ENCODE measurements at regions not wholly inside any gene's neighbourhood (a gene's known extent, or its start where the extent isn't known, plus 50 kb on each side); places are given as distances from the start of the nearest gene placed in this dataset.
"Not testable (repeated sequence)": the region's sequence is repeated elsewhere in the genome, so short reads cannot be mapped to it uniquely, and the experiment has no call there.

DNA sequence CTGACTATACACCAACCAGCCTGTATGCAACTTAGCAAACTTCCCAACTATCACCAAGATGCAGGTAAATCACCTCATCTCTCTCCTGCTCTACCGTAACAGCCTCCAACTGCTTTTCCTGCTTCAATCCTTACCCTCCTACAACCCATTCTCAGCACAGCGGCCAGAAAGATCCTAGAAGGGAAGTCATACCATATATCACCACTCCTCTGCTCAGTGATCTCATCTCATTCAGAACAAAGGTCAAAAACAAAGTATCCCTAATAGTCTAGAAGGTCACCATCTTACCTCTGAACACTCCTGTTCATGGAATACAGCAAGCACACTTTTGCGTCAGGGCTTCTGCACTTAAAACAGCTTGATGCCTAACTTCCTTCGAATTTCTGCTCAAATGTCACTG, 62.2 kb upstream of the RNF38 start:
- no peak for DNase-seq (ENCODE audit: low spot score)

GRCh38 chr9:36461323-36461722, 61.3 kb upstream of the RNF38 start:
- no peak for DNase-seq (ENCODE audit: low spot score)

GRCh38 chr9:36458430-36458915, 58.4 kb upstream of the RNF38 start:
- DNase-seq (ENCODE audit: low spot score), result not testable (repeated sequence)

DNA sequence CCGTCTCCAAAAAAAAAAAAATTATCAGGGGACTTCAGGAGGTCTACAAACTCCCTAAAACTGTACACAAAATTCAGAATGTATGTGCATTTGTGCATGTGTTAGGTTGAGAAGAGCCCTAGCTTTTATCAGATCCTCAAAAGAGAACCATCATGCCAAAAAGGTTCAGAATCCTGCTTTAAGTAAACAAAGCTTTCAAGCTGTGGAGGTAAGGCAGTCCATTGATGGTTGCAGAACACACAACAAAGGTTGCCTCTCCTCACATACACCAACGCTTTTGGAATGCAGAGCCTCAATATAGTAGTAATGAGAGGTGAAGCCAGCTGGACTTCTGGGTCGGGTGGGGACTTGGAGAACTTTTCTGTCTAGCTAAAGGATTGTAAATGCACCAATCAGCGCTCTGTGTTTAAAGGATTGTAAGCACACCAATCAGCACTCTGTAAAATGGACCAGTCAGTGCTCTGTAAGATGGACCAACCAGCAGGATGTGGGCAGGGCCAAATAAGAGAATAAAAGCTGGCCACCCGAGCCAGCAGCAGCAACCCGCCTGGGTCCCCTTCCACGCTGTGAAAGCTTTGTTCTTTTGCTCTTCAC, 57.9 kb upstream of the RNF38 start:
- no peak for DNase-seq (ENCODE audit: low spot score)

DNA sequence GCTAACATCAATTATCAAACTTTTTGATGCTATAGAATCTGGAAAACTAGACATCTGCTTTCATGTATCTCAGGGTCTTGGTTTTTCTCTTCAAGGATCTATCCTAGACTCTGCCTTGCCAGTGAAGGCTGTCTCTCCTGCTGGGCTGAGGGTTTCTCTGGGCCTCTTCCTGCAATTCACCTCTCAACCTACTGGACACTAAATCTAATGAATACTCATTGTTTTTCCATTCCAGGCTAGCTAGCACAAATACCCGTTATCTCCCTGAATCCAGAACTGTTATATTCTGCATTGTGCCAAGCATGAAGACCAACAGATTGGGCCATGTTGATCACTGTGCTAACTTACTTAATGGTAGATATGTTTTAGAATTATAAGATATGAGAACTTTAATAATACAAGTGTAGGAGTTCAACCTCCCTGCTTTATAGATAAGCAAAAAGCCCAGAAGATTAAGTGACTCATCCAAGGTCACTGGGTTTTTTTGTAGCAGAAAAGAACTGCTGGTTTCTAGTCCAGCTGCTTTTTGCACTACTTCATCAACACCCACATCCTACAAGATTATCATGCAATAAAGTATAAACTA, 56.5 kb upstream of the RNF38 start:
- DNase-seq (ENCODE audit: low spot score), result no peak

DNA sequence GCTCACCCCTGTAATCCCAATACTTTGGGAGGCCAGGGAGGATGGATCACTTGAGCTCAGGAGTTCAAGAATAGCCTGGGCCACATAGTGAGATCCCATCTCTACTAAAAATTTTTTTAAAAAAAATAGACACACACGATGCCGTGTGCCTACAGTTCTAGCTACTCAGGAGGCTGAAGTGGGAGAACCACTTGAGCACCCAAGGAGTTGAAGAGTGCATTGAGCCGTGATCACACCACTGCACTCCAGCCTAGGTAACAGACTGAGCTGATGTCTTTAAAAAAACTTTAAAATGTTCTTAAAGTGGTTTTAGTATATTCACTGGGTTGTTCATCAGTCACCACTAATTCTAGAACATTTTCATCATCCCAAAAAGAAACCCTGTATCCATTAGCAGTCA, 51.9 kb upstream of the RNF38 start:
- DNase-seq (ENCODE audit: low spot score), result no peak

- DNase-seq (ENCODE audit: low spot score), result no peak
These were observed 50.2 kb upstream of the RNF38 start for GRCh38 chr9:36450110-36450732.

All from ureter (tissue), 1 donor.